IMR-90 (cell line): ENCODE measurements at regions not wholly inside any gene's neighbourhood (a gene's known extent, or its start where the extent isn't known, plus 50 kb on each side); places are given as distances from the start of the nearest gene placed in this dataset.

Experiments
- ATAC-seq: fragments of 200-7000 bp; cut with Tn5 transposase; 2 replicates; pipeline ENCODE4 v1.9.1; 2020; ENCODE audit warnings: low read depth, mild to moderate bottlenecking, moderate library complexity
- BruUV-seq: library from RNA; stranded (reverse); fragments of 400-500 nt; replicated peaks from 2 replicates; lab custom pipeline; 2021; lab: Mats Ljungman, UMichigan
- CTCF ChIA-PET: fragments of 300-600 bp; formaldehyde crosslinking; extraction: SDS; loops from one replicate; lab custom pipeline; 2021; ENCODE audit warnings: antibody characterized with exemption; lab: Yijun Ruan, JAX
- POLR2A ChIA-PET: fragments of 300-600 bp; sonication (Branson Sonifier 250); formaldehyde crosslinking; loops from one replicate; lab custom pipeline; 2022; ENCODE audit warnings: antibody characterized with exemption; ENCODE audit not compliant: unreplicated experiment; lab: Charles Lee
- DNase-seq: peaks from one replicate; pipeline ENCODE4 v3.0.0; 2013
- H2AFZ ChIP-seq: replicated peaks from 2 replicates; pipeline ENCODE3; 2013; ENCODE audit warnings: low read length, mild to moderate bottlenecking; ENCODE audit not compliant: poor library complexity
- H2AK5ac ChIP-seq: 2 replicates; pipeline ENCODE4 v1.6.1; 2013; ENCODE audit warnings: low read depth, low read length, inconsistent platforms
- H2AK9ac ChIP-seq: replicated peaks from 2 replicates; pipeline ENCODE3; 2013; ENCODE audit warnings: mild to moderate bottlenecking, low read depth, low read length, moderate library complexity; ENCODE audit not compliant: poor library complexity
- H2BK120ac ChIP-seq: 2 replicates; pipeline ENCODE4 v1.6.1; 2013; ENCODE audit warnings: low read depth, low read length, inconsistent platforms
- H2BK15ac ChIP-seq: 3 replicates; pipeline ENCODE4 v1.6.1; 2013; ENCODE audit warnings: low read depth, low read length, inconsistent platforms
- H2BK20ac ChIP-seq: 2 replicates; pipeline ENCODE4 v1.6.1; 2013; ENCODE audit warnings: low read depth, mild to moderate bottlenecking, inconsistent platforms, low read length, moderate library complexity
- H2BK5ac ChIP-seq: 2 replicates; pipeline ENCODE4 v1.6.1; 2013; ENCODE audit warnings: mild to moderate bottlenecking, low read depth, low read length, inconsistent platforms; ENCODE audit not compliant: poor library complexity, severe bottlenecking
- H3K14ac ChIP-seq: replicated peaks from 2 replicates; pipeline ENCODE4 v1.6.1; 2013; ENCODE audit warnings: low read depth, low read length, inconsistent platforms
- H3K18ac ChIP-seq: 2 replicates; pipeline ENCODE4 v1.6.1; 2013; ENCODE audit warnings: low read depth, low read length, control low read depth
- H3K23ac ChIP-seq: 2 replicates; pipeline ENCODE4 v1.6.1; 2013; ENCODE audit warnings: low read depth, low read length, inconsistent platforms
- H3K27ac ChIP-seq: 2 replicates; pipeline ENCODE4 v1.5.1; 2013; ENCODE audit warnings: mild to moderate bottlenecking, control low read depth, low read length; ENCODE audit not compliant: insufficient read depth
- H3K27me3 ChIP-seq: 2 replicates; pipeline ENCODE4 v1.6.1; 2013; ENCODE audit warnings: low read length; ENCODE audit not compliant: control insufficient read depth, insufficient read depth
- H3K36me3 ChIP-seq: 2 replicates; pipeline ENCODE4 v1.6.1; 2013; ENCODE audit warnings: low read length, mixed read lengths; ENCODE audit not compliant: control insufficient read depth, insufficient read depth
- H3K4ac ChIP-seq: 2 replicates; pipeline ENCODE4 v1.6.1; 2013; ENCODE audit warnings: low read depth, low read length, inconsistent platforms
- H3K4me1 ChIP-seq: 2 replicates; pipeline ENCODE4 v1.6.1; 2013; ENCODE audit warnings: low read length, mixed read lengths; ENCODE audit not compliant: control insufficient read depth, insufficient read depth
- H3K4me2 ChIP-seq: 2 replicates; pipeline ENCODE4 v1.6.1; 2013; ENCODE audit warnings: low read depth, mild to moderate bottlenecking, control low read depth, low read length, moderate library complexity
- H3K4me3 ChIP-seq: 2 replicates; pipeline ENCODE4 v1.5.1; 2013; ENCODE audit warnings: low read depth, mild to moderate bottlenecking, control low read depth, low read length, moderate library complexity; ENCODE audit not compliant: insufficient read depth
- H3K56ac ChIP-seq: 2 replicates; pipeline ENCODE4 v1.6.1; 2013; ENCODE audit warnings: low read length, inconsistent platforms; ENCODE audit not compliant: insufficient read depth; ENCODE audit errors: extremely low read depth
- H3K79me1 ChIP-seq, 2 experiments: 2 replicates each; pipeline ENCODE4 v1.6.1; 2013; ENCODE audit warnings: low read length in 2 of 2, inconsistent platforms in 1 of 2, low read depth in 1 of 2
- H3K9ac ChIP-seq: 2 replicates; pipeline ENCODE4 v1.6.1; 2013; ENCODE audit warnings: low read depth, low read length, control low read depth
- H3K9me1 ChIP-seq: 2 replicates; pipeline ENCODE4 v1.6.1; 2013; ENCODE audit warnings: low read length, inconsistent platforms; ENCODE audit not compliant: insufficient read depth
- H3K9me3 ChIP-seq: 2 replicates; pipeline ENCODE4 v1.6.1; 2013; ENCODE audit warnings: low read length; ENCODE audit not compliant: control insufficient read depth, insufficient read depth
- H4K20me1 ChIP-seq: 2 replicates; pipeline ENCODE4 v1.6.1; 2013; ENCODE audit warnings: low read length, inconsistent platforms; ENCODE audit not compliant: insufficient read depth
- H4K5ac ChIP-seq: 2 replicates; pipeline ENCODE4 v1.6.1; 2013; ENCODE audit warnings: mild to moderate bottlenecking, low read depth, low read length, control low read depth
- H4K8ac ChIP-seq, 2 experiments: 2 replicates each; pipeline ENCODE4 v1.6.1; 2013; ENCODE audit warnings: low read depth in 2 of 2, low read length in 2 of 2, control low read depth in 1 of 2, inconsistent platforms in 1 of 2
- H4K91ac ChIP-seq: 2 replicates; pipeline ENCODE4 v1.6.1; 2013; ENCODE audit warnings: low read depth, low read length, inconsistent platforms; ENCODE audit not compliant: insufficient read depth
- BHLHE40 ChIP-seq: fragments of 150-350 bp; IDR thresholded peaks from 2 replicates; pipeline ENCODE4 v1.6.1; 2016; ENCODE audit warnings: mild to moderate bottlenecking, low read depth, low read length
- CEBPB ChIP-seq: IDR thresholded peaks from 2 replicates; pipeline ENCODE4 v1.6.1; 2012; ENCODE audit warnings: low read depth, low read length, improper control_type of control experiment
- MAFK ChIP-seq: IDR thresholded peaks from 2 replicates; pipeline ENCODE4 v1.6.1; 2012; ENCODE audit warnings: low read depth, low read length, improper control_type of control experiment
- MAZ ChIP-seq: IDR thresholded peaks from 2 replicates; pipeline ENCODE4 v1.6.1; 2012; ENCODE audit warnings: low read depth, mild to moderate bottlenecking, low read length, improper control_type of control experiment, moderate library complexity, borderline replicate concordance
- NFE2L2 ChIP-seq: fragments of 150-350 bp; IDR thresholded peaks from 2 replicates; pipeline ENCODE4 v1.6.1; 2016; ENCODE audit warnings: low read depth, mild to moderate bottlenecking, low read length
- WGBS, 2 experiments: methylation state at CpG; one replicate each; pipeline versions ENCODE4 v1.1.5 to v1.1.7; 2013; ENCODE audit warnings: missing lambda C conversion rate in 2 of 2; ENCODE audit not compliant: insufficient read length in 1 of 2; ENCODE audit errors: extremely low coverage in 2 of 2; 5-methylcytosine and 5-hydroxymethylcytosine counted together
- dilution Hi-C: fragments of 300-500 bp; cut with HindIII; formaldehyde crosslinking; loops from one replicate; pipeline ENCODE4 v1.14.3; 2018; ENCODE audit warnings: low sequenced_read_pairs; ENCODE audit not compliant: unreplicated experiment
- in situ Hi-C: fragments of 300-500 bp; cut with MboI; formaldehyde crosslinking; loops from 3 replicates; pipeline ENCODE4 v1.14.3; 2019; ENCODE audit warnings: low sequenced_read_pairs, inconsistent platforms, mixed read lengths
- intact Hi-C: fragments of 100-400 bp; cut with micrococcal nuclease; formaldehyde crosslinking; loops from 2 replicates; pipeline ENCODE4 v1.10.0; 2022

DNA sequence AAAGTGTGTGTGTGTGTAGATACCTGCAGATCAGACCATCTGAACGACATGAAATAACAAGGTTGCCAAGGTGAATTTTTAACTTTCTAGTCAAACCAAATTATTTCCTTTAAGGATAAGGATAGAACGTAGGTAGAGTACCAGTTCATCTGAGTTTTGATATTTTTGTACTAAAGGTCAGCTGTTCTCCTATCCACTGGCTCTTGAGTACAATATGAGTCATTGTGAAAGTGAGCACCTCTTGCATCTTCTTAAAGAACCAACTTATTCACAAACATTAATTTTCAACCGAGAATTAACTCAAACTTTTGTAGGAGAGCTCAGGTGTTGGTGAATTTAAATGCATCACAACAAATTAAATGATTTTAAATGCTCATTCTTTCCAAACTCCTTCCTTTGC, 71.5 kb downstream of the IFI44 start:
- no peak overlapping the region for H3K18ac ChIP-seq
- H3K9me1 ChIP-seq = no peaks in the 10 kb centered on the region
- no peak overlapping the region for H3K27ac ChIP-seq
- H3K4me2 ChIP-seq = no peak overlapping the region
- no peak overlapping the region for H2AK5ac ChIP-seq
- H3K9ac ChIP-seq = no peak overlapping the region
- H4K5ac ChIP-seq = no peak overlapping the region
- dilution Hi-C loops (no loop called here), in situ Hi-C loops (no loop called here), intact Hi-C loops (no loop called here)
- H3K23ac ChIP-seq = no peak overlapping the region
- H3K4ac ChIP-seq = no peak overlapping the region
- peaks cover under 1% of the 10 kb centered on the region; the same call in 1 of the 2 replicates for H3K4me1 ChIP-seq
- ChIA-PET POLR2A (no interaction called here), CTCF (interaction anchor here (0.7 kb wide), 1 partner anchor 526 kb away, joined by 3 read pairs; no protein-coding TSS in a partner anchor)
- H2BK20ac ChIP-seq = no peak overlapping the region
- H4K8ac ChIP-seq = no peak overlapping the region
- H2BK15ac ChIP-seq = no peak overlapping the region
- no peak overlapping the region for H2BK120ac ChIP-seq
- no peaks in the 10 kb centered on the region for H3K9me3 ChIP-seq
- H4K20me1 ChIP-seq = no peaks in the 10 kb centered on the region
- no peak overlapping the region for H4K91ac ChIP-seq
- no peaks in the 10 kb centered on the region for H3K79me1 ChIP-seq
- DNase-seq = no peak
- no TSS peak for BruUV-seq
- no peak for ATAC-seq
- no peak overlapping the region for H3K56ac ChIP-seq
- H2BK5ac ChIP-seq = no peak overlapping the region
- no peak overlapping the region for H2AFZ ChIP-seq
- no peak overlapping the region for H3K14ac ChIP-seq
- TF ChIP-seq BHLHE40 = no peak
- TF ChIP-seq MAFK = no peak
- no peak for TF ChIP-seq MAZ
- no peak for TF ChIP-seq CEBPB
- no peak for TF ChIP-seq NFE2L2
- H2AK9ac ChIP-seq = no peak overlapping the region
- H3K4me3 ChIP-seq = no peak overlapping the region
- H3K27me3 ChIP-seq = no peaks in the 10 kb centered on the region
- no CpG with 5 or more reads among the region's 3 CpGs for WGBS, 2 experiments
- no peaks in the 10 kb centered on the region for H3K36me3 ChIP-seq
